ENCODE measurements at regions not wholly inside any gene's neighbourhood (a gene's known extent, or its start where the extent isn't known, plus 50 kb on each side); places are given as distances from the start of the nearest gene placed in this dataset.

DNA sequence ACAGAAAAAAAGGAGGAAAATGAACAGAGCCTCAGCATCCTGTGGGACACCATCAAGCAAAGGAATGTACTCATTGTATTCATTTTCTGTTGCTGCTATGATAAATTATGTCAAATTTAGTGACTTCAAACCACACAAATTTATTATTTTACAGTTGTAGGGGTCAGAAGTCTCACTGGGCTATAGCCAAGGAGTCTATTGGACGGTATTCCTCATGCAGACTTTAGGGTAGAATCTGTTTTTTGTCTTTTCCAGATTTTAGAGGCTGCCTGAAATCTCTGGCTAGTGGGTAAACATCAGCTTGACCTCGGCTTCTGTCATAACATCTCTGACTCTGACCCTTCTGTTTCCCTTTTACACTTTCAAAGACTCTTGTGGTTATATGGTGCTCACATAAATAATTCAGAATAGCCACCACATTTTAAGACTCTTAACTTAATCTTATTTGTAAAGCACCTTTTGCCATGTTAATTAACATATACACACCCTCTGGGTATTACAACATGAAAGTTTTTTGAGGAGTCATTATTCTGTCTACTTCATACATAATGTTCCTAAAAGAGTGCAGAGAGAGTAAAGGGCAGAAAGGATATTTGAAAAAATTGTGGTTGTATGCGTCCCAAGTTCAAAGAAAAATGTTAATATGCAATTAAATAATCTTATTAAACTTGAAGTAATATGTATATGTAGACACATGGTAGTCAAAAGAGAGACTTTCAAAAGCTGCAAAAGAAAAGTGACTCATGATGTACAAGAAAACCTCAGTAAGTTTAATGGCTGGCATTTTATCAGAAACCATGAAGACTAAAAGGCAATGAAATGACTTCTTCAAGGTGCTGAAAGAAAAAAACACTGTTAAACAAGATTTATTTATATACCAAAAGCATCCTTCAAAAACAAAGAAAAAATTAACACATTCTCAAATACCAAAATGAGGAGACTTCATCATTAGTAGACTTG, 70.8 kb upstream of the MEOX2 start:
- TF ChIP-seq POLR2A (IDR thresholded peaks at IDR 0.05) (no peak), POLR2AphosphoS5 (IDR thresholded peaks at IDR 0.05) (no peak), EP300 (IDR thresholded peaks at IDR 0.05) (no peak)
- TF ChIP-seq, protein P1, sequence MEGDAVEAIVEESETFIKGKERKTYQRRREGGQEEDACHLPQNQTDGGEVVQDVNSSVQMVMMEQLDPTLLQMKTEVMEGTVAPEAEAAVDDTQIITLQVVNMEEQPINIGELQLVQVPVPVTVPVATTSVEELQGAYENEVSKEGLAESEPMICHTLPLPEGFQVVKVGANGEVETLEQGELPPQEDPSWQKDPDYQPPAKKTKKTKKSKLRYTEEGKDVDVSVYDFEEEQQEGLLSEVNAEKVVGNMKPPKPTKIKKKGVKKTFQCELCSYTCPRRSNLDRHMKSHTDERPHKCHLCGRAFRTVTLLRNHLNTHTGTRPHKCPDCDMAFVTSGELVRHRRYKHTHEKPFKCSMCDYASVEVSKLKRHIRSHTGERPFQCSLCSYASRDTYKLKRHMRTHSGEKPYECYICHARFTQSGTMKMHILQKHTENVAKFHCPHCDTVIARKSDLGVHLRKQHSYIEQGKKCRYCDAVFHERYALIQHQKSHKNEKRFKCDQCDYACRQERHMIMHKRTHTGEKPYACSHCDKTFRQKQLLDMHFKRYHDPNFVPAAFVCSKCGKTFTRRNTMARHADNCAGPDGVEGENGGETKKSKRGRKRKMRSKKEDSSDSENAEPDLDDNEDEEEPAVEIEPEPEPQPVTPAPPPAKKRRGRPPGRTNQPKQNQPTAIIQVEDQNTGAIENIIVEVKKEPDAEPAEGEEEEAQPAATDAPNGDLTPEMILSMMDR (IDR thresholded peaks at IDR 0.05), result no peak
